HG02970 (cell line): ENCODE measurements at regions not wholly inside any gene's neighbourhood (a gene's known extent, or its start where the extent isn't known, plus 50 kb on each side); places are given as distances from the start of the nearest gene placed in this dataset.

Experiments used
- ATAC-seq: cut with Tn5 transposase; IDR thresholded peaks from one replicate; pipeline ENCODE4 v1.9.1; 2021; ENCODE audit warnings: mild to moderate bottlenecking, moderate library complexity, moderate number of reproducible peaks; ENCODE audit not compliant: unreplicated experiment, low FRiP score

DNA sequence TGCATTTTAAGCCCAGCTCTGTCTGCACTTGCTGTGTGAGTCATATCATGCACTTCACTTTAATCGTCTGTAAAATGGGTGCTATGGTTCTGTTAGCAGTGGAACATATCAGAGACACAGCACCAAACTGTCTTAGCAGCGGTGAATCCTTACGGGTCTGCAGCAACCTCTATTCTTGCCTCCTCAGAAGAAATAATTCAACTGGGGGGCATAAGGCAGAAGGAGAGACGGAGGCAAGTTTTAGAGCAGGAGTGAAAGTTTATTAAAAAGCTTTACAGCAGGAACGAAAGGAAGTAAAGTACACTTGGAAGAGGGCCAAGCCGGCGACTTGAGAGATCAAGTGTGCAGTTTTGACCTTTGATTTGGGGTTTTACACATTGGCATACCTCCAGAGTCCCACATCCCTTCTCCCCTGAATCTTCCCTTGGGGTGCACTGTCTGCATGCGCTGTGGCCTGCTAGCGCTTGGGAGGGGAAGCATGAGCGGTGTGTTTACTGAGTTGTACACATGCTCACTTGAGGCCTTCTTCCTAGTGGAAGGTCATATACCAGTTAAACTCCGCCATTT lies 109.8 kb downstream of the DDX1 start:
- ATAC-seq = no peak

DNA sequence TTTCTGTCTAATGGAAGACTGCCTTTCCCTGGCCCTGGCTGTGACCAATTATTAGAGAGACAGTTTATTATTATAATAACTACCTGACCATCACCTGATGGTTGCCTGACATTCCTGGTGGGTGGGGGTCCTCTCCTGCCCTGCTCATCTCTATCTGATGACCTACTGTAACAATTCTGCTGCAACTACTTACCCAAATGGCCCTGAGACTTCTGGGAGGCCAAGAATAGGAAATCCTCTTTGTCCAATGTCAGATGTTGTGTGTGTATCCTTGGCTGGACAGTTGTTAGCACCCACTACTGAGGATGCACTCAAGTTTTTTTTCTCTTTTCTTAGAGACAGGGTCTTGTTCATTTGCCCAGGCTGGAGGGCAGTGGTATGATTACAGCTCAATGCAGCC lies 110.3 kb downstream of the DDX1 start:
- ATAC-seq = no peak

DNA sequence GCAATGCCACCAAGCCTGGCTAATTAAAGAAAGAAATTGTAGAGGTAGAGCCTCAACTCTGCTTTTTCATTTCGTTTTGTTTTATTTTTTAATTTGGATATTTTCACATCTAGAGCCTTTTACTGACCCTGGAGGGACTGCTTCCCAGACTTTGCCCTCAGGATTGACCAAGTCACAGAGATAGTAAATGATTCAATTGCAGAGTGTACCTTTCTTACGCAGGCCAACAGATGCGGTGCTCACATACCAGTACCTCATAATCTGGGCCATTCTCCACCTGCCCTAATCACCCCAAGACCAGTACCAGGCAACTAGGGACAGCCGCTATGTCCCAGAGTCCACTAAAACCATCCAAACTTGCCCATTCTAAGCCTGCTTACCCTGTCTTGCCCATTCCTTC lies 110.8 kb downstream of the DDX1 start:
- ATAC-seq = no peak

DNA sequence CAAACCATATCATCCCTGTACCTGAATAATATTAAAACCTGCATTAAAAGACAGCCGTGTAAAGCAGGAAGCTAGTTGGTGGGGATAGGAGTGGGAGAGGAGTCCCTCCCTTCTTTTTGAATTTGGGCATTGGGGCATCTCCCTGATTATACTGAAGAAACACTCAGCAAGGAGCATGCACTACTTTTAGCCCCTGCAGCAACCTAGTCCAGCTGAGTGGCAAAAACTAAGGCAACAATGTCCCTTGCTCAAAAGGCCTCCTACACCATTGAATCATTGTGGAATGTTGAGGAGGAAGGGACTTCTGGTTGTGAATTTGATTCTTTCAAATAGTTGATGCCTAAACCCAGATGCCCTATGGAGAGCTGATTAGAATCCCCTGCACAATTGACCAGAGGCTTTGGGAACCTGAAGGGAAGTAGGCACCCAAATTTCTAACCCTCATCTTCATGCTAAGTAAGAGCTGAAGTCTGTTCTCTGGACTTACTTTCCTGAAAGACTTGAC lies 111.7 kb downstream of the DDX1 start:
- ATAC-seq = no peak

DNA sequence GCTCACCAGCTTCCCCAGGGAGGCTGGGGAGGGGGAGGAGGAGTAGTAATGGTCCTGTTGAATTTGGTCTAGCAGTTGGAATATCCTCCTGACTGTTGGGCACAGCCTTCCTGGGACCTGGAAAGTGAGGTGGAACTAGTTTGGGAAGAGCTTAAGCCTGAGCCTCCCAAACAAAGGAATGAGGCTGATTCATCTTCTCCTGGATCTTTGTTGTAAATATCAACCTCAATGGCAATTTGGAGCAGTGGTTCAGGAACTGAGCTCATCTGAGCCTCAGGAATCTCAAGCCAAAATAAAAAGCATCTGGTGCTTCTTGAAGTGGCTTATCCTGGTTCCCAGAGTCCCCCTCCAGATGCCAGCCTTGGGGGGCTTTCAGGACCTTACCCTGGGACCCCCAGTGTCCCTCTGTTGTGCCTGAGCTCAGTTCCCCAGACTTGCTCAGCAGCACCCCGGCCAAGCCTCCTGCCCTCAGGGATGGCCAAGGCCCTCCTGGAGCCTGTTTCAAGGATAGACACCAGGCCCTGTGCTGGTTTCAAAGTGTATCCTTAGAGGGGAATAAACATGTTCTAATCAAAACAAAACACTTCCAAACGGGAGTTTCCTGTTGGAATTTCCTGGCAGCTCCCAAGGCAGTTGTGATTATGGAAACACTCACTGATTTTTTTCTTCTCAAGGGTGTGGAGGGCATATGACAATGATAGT lies 112.6 kb downstream of the DDX1 start:
- no peak for ATAC-seq

DNA sequence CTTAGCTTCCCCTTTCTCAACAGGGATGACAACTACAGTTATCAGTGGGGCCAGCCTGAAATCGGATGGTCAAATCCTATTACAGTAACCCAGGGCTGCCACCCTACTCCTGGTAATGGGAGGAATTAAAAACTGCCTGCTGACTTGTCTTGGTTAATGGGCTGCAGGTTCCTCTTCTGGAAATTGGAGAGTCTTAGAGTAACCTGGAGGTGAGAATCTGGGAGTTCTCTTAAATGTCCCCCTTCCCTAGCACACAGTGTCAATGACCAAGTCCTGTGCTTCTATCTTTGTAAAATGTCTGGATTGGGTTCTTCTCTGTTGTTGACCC lies 113.1 kb downstream of the DDX1 start:
- ATAC-seq = no peak

DNA sequence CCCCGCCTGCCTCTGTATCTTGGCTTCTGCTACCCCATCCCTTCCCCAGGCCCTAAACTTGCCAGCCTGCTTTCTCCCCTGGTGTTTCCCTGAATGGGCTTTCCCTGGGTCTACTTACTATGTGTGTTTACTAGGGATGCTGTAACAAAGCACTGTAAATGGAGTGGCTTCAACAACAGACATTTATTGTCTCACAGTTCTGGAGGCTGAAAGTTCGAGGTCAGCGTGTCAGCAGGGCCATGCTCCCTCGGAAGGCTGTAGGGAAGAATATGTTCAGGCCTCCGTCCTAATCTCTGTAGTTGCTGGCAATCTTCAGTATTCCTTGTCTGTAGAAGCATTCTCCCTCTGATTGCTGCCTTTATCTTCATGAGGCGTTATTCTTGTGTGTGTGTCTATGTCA lies 113.6 kb downstream of the DDX1 start:
- ATAC-seq = no peak

DNA sequence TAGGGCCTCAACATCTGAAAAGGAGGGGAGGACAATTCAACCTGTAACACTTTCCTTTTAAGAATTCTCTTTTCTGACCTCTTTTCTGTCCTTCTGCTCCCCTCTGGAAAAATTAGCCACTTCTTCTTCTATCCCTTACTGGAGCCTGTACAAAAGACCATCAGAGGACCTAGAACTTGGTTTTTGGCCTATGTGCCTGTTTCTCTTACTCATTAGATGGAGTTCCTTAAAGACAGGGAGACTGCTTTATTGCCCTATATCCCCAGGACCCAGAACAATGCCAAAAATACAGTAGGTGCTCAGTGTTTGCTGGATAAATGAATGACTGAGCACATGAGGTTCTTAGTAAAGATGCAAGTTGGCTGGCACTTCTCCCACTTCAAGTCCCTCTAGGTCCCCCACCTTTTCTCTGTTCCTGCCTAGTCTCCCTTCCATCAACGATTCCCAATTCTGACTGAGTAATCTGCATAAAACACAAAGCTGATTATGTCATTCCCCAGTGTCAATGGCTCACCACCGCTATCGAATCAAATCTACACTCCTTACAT lies 114.2 kb downstream of the DDX1 start:
- ATAC-seq = no peak

DNA sequence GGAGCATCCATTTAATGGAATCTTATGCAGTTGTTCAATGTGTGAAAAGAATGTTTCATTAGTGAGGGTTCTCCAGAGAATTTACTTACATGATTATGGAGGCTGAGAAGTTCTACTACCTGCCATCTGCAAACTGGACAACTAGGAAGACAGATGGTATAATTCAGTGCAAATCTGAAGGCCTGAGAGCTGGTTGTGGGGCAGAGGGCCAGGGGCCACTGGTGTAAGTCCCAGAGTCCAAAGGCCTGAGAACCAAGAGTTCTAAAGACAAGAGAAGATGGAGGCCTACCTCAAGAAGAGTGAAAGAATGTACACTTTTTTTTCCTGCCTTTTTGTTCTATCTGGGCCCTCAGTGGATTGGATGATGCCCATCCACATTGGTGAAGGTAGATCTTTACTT lies 114.8 kb downstream of the DDX1 start:
- no peak for ATAC-seq

DNA sequence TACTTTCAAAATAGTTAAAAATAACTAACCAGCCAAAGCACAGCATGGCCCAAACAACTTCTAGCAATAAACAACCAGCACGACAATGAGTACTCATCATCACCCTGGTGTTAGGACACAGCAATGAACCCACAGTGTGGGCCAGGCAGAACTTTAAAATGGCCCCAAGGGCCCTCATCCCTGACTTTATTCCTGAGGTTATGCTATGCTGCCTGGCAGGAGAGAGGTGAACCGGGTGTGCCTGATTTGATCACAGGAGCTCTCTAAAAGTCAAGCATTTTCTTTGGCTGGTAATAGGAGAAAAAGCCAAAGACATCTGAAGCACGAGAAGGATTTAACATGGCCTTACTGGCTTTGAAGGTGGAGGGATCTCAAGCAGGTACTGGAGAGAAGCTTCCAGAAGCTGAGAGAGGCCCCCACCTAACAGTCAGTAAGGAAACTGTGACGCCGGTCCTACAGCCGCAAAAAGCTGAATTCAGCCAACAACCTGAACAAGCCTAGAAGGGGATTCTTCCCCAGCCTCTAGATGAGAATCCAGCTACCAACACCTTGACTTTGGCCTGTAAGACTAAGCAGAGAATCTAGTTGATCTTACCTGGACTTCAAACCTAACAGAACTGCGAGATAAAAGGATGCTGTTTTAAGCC lies 115.4 kb downstream of the DDX1 start:
- no peak for ATAC-seq

DNA sequence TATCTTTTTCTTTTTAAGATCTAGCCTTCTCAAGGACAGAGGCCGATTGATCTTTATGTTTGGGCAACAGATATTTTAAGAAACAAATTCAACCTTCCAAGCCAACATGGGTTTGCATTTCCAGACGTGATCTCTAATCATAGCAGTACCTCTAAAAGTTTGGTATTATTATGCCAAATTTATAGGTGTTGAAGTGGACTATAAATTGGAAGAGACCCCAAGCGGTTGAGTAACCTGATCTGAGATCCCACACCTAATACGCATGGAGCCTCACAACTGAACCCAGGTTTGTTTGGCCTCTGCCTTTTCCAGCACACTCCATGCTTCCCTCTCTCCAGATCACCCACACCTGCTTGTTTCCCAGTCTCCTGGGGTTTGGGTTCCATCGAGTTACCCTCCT lies 116.5 kb downstream of the DDX1 start:
- no peak for ATAC-seq

DNA sequence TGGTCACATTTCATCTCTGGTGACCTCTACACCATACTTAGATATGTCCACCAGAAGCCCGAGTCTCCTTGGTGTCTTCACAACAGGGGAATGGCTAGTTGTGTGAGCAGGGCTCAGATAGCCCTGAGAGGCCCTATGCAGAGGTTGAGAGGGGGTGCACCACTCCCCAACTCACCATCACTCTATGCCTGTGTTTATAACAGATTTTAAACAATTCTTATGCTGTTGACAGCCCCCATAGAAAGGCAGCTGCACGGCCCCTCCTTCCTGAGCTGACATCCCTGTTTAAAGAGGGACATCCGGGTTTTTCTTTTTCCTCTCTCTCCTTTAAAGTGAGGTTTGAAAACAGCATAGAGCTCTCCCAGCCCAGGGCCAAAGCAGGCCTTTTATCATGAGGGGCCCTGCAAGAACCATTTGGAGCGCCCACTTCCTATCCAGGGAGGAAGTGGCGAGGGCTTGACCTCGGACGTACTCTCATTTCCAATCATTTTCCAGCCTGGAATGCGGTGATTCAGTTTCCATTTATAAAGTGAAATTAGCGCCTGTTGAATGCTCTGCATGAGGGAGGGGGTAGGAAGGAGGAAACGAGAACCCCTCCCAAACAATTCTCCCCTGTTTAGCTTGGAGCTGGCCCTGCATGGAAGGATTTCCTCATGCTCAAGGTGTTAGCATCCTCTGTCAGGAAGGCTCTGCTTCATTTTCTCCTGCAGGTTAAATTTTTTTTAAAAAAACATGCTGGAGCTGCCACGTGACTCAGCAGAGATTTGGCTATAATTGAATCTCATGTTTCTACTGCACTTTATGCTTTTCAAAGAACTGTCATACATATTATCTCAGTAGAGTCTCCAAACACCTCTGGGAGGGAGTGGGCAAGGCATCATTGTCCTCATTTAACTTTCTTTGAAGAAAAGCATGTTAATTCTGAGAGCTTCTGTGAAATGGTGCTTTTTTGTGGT lies 117.5 kb downstream of the DDX1 start:
- no peak for ATAC-seq

DNA sequence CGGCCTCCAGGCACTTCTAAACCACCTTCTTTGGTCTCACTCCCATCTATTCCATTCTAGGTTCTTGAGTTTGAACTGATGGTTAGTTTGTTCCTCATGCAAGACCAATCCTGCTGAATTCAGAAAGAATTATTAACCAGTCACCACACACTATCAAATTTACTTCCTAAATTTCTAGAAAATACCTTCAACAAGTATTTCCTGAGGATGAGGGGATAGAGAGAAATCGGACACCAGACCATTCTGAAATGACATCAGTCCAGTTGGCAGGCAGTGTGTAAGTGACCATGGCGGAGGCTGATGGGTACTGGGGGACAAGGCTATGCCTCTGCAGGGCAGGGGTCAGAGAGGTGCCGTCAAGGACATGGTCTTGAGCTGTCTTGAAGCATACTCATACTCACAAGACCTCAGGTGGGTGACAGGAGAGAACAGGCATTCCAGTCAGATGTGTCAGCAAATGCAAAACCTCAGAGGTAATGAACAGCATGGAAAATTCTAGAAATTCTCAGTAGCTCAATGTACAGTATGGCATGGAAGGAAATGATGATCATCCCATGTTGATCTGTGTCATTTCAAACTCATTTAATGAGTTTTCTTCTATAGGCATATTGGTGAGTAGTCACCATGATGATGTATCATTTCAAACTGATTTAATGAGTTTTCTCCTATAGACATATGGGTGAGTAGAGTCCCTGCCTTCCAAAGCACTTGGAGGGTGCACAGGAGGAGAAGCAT lies 119.6 kb downstream of the DDX1 start:
- no peak for ATAC-seq

DNA sequence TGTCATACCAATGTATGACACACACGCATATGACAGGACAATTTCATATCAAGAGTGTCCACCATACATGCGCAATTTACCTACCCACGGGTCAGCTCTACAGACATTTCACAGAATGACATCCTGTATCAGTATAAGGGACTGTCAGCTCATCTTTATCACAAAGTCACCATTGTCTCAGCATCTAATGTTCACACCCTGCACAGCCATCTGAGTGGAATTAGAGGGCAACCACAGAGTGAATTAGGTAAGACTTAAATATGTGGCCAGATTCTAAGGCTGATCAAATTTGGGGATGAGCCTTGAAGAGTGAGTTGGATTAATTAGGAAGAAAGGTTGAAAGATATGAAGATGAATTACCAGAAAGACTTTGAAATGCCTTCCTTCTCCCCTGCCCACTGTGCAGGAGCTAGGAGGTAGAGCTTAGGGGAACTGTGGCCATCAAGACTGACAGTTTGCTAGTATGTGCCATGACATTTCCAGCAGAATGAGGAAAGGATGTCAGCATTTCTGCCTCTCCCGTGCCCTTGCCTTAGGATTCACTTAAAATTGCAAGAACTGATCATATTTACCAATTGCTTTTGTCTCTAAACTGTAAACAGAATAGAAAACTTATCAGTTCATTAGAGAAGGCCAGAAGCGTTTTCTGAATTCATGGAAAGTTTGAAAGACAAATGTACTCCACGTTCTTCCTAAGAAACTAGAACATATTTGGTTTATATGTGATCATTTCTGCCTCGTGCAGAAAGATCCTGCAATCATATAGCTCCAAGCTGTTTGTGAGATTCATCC lies 121.1 kb downstream of the DDX1 start:
- no peak for ATAC-seq

DNA sequence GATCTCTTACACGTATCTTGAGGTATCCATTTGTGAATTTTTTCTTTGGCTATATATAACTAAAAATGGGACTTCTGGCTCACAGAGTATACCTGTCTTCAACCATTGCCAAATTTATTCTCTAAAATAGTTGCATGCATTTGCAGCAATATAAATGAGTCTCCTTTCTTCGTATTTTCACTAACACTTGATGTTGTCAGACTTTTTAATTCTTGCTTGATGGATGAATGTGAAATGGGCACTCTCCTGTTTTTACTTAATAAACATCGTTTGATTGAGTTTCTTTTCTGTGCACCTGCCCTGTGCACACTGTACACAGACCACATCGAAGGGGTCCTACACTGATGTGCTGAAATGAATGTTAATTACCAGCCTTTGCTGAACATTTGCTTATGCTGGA lies 121.8 kb downstream of the DDX1 start:
- ATAC-seq = no peak

DNA sequence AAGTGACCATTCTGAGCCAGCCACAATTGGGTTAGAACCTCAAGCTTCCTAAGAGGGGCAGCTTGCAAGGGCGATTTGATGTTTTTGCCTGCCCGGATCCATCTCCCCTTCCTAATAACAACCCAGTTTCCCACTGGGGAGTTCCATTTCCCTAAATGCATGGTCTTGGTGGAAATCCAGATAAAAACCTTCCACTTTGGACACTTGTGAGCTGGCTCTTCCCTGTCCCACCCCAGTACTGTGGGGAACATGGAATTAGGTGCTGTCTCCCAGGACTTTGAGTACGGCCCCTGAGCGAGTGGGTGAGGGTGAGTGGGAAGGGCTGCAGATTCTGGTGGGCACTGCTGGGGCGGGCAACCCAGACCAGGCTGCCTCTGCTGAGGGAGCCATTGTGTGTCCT lies 122.3 kb downstream of the DDX1 start:
- no peak for ATAC-seq

DNA sequence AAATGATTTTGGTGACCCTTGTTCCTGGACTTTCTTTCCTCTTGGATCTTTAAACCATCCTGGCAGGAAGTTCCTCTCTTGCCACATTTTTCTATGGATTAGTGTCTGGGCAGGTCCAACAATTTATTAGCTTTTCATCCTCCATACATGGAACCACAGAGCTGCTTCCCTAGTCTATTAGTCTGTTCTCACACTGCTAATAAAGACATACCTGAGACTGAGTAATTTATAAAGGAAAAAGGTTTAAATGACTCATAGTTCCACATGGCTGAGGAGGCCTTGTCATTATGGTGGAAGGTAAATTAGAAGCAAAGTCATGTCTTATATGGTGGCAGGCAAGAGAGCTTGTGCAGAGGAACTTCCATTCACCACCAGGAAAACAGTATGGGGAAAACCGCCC lies 122.9 kb downstream of the DDX1 start:
- ATAC-seq = no peak

DNA sequence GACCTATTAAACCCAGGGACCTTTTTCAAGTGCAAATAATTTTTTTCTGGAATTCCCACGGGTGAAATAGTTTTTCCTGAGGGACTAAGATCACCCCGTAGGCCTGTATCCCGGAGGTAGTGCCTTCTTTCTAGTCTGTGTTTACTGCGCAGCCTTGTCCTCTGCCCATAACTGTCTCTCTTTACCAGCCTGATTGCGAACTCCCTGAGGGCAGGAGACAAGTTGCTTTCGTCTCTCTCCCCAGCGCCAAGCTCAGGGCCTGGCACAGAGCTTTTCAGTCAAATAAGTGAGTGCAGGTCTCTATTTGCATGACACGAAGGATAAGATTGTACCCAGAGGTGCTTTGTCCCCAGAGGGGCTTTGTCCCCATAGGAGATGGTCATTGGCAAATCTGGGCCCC lies 123.9 kb downstream of the DDX1 start:
- no peak for ATAC-seq
